Panc1 (cell line): ENCODE measurements at regions not wholly inside any gene's neighbourhood (a gene's known extent, or its start where the extent isn't known, plus 50 kb on each side); places are given as distances from the start of the nearest gene placed in this dataset.

Experiments
- POLR2AphosphoS5 ChIP-seq: IDR thresholded peaks from 2 replicates; pipeline ENCODE4 v1.6.1; 2012; ENCODE audit warnings: mild to moderate bottlenecking, low read depth, low read length, moderate library complexity
- SIN3A ChIP-seq: IDR thresholded peaks from 2 replicates; pipeline ENCODE4 v1.6.1; 2012; ENCODE audit warnings: low read depth, mild to moderate bottlenecking, low read length, moderate library complexity, borderline replicate concordance; ENCODE audit not compliant: insufficient read depth
- TF ChIP-seq, protein P1 (sequence below): fragments of 450-650 bp; IDR thresholded peaks from 2 replicates; pipeline ENCODE4 v1.5.1; 2017; ENCODE audit warnings: mild to moderate bottlenecking
- TF ChIP-seq, protein P2 (sequence below), 2 experiments: IDR thresholded peaks; 2 replicates each; pipeline ENCODE4 v1.6.1; 2011 to 2012; ENCODE audit warnings: low read depth in 2 of 2, control low read depth in 1 of 2, low read length in 1 of 2, mild to moderate bottlenecking in 1 of 2, moderate library complexity in 1 of 2; ENCODE audit not compliant: insufficient read depth in 1 of 2

DNA sequence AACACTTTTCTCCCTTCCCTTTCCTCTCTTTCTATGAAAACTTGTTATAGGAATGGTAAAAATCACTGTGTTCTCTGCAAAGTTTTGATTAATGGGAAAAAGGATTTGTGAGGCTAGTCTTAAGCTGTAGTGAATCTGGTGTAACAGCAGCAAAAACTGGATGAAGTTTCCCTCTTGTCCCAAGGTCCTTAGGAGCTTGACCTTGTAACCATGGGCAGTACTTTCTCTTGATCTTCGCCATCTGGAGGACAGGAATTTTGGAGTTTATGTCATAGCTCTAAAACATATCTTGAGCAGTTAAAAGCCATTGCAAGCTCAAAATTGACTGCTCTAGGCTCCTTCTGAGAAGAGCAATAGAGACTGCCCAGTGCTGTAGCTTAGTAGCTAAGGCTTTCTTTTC, 56.5 kb upstream of the GPD1L start:
- TF ChIP-seq, protein P1, sequence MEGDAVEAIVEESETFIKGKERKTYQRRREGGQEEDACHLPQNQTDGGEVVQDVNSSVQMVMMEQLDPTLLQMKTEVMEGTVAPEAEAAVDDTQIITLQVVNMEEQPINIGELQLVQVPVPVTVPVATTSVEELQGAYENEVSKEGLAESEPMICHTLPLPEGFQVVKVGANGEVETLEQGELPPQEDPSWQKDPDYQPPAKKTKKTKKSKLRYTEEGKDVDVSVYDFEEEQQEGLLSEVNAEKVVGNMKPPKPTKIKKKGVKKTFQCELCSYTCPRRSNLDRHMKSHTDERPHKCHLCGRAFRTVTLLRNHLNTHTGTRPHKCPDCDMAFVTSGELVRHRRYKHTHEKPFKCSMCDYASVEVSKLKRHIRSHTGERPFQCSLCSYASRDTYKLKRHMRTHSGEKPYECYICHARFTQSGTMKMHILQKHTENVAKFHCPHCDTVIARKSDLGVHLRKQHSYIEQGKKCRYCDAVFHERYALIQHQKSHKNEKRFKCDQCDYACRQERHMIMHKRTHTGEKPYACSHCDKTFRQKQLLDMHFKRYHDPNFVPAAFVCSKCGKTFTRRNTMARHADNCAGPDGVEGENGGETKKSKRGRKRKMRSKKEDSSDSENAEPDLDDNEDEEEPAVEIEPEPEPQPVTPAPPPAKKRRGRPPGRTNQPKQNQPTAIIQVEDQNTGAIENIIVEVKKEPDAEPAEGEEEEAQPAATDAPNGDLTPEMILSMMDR, result no peak
- TF ChIP-seq, protein P2, sequence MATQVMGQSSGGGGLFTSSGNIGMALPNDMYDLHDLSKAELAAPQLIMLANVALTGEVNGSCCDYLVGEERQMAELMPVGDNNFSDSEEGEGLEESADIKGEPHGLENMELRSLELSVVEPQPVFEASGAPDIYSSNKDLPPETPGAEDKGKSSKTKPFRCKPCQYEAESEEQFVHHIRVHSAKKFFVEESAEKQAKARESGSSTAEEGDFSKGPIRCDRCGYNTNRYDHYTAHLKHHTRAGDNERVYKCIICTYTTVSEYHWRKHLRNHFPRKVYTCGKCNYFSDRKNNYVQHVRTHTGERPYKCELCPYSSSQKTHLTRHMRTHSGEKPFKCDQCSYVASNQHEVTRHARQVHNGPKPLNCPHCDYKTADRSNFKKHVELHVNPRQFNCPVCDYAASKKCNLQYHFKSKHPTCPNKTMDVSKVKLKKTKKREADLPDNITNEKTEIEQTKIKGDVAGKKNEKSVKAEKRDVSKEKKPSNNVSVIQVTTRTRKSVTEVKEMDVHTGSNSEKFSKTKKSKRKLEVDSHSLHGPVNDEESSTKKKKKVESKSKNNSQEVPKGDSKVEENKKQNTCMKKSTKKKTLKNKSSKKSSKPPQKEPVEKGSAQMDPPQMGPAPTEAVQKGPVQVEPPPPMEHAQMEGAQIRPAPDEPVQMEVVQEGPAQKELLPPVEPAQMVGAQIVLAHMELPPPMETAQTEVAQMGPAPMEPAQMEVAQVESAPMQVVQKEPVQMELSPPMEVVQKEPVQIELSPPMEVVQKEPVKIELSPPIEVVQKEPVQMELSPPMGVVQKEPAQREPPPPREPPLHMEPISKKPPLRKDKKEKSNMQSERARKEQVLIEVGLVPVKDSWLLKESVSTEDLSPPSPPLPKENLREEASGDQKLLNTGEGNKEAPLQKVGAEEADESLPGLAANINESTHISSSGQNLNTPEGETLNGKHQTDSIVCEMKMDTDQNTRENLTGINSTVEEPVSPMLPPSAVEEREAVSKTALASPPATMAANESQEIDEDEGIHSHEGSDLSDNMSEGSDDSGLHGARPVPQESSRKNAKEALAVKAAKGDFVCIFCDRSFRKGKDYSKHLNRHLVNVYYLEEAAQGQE (IDR thresholded peaks at IDR 0.05; ENCODE audit: insufficient read depth in 1 of 2, low read depth in 2 of 2, low read length in 1 of 2), result no peak
- TF ChIP-seq POLR2AphosphoS5 (no peak), SIN3A (no peak)
